ENCODE measurements at regions not wholly inside any gene's neighbourhood (a gene's known extent, or its start where the extent isn't known, plus 50 kb on each side); places are given as distances from the start of the nearest gene placed in this dataset.
"Not testable (repeated sequence)": the region's sequence is repeated elsewhere in the genome, so short reads cannot be mapped to it uniquely, and the experiment has no call there.

DNA sequence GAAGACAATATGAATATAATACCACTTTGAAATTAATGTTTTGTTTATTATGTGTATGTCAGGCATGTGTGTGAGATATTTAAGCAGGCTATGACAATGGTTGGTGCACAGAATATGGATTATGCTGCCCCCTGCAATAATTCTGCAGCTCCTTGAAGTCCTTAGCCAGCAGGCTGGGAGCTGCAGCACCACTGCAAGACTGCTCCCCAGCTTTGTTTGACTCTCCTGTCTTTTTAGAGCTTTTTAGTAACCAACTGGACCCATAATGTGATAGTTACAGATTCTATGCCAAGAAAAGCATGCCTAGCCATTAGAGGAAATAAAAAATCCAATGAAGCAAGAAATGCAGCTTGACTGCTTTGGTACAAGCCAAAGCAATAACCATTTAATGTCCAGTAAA is 535.1 kb downstream of the TMEM135 start:
- intact Hi-C loops (cut with DNase I, micrococcal nuclease), result no loop called here
- H3K36me3 ChIP-seq (ENCODE audit: low read depth), result no peaks in the 10 kb centered on the region
- DNase-seq (no peak), ATAC-seq (no peak)
- no peaks in the 10 kb centered on the region for H3K4me1 ChIP-seq (ENCODE audit: low read depth)
- no peak overlapping the region for H3K4me3 ChIP-seq
- H3K9me3 ChIP-seq, result no peaks in the 10 kb centered on the region
- TF ChIP-seq, protein P1, sequence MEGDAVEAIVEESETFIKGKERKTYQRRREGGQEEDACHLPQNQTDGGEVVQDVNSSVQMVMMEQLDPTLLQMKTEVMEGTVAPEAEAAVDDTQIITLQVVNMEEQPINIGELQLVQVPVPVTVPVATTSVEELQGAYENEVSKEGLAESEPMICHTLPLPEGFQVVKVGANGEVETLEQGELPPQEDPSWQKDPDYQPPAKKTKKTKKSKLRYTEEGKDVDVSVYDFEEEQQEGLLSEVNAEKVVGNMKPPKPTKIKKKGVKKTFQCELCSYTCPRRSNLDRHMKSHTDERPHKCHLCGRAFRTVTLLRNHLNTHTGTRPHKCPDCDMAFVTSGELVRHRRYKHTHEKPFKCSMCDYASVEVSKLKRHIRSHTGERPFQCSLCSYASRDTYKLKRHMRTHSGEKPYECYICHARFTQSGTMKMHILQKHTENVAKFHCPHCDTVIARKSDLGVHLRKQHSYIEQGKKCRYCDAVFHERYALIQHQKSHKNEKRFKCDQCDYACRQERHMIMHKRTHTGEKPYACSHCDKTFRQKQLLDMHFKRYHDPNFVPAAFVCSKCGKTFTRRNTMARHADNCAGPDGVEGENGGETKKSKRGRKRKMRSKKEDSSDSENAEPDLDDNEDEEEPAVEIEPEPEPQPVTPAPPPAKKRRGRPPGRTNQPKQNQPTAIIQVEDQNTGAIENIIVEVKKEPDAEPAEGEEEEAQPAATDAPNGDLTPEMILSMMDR (IDR thresholded peaks at IDR 0.05), result no peak

DNA sequence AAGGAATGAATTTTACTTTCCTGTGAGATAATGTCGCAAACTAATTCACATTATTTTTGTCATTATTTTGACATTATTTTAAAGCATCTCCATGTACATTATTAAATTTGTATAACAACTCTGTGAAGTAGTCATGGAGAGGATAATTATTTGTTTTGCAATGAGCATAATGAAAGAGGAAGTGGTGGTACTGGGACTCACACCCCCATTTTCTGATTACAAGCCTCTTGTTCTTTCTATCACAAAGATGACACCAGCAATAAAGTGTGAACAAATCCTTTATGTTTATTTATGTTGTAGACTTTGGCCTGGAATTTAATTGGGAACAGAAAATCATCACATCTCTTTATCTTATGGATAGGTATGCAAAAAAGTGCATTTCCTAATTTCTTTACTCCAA is 522.6 kb downstream of the TMEM135 start:
- ATAC-seq (no peak), DNase-seq (no peak)
- TF ChIP-seq, protein P1 (IDR thresholded peaks at IDR 0.05), result no peak
- H3K9me3 ChIP-seq, result no peaks in the 10 kb centered on the region
- no peaks in the 10 kb centered on the region for H3K36me3 ChIP-seq (ENCODE audit: low read depth)
- no peaks in the 10 kb centered on the region for H3K4me1 ChIP-seq (ENCODE audit: low read depth)
- intact Hi-C loops (cut with DNase I, micrococcal nuclease), result no loop called here
- H3K4me3 ChIP-seq, result no peak overlapping the region

DNA sequence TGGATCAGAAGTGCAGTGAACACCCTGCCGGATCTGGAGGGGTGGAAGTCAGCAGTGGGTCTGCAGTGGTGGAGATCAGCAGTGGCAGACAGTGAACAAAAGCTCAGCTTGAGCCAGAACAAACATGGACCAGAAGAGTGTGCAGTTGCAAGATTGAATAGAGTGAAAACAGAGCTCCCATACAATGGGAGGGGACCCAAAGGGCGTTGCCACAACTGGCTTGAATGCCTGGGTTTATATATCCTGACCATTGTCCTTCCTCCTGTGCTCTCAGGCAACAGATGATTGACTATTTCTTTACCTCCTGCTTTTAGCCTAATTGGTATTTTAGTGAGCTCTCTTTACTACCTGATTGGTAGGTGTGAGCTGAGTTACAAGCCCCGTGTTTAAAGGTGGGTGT is 522.1 kb downstream of the TMEM135 start:
- ATAC-seq; H3K4me1 ChIP-seq (ENCODE audit: low read depth); H3K36me3 ChIP-seq (ENCODE audit: low read depth); H3K9me3 ChIP-seq; H3K4me3 ChIP-seq; intact Hi-C loops (cut with DNase I, micrococcal nuclease): not testable (repeated sequence)
- DNase-seq, result peak in 1 of 3 donors; percentile 1

DNA sequence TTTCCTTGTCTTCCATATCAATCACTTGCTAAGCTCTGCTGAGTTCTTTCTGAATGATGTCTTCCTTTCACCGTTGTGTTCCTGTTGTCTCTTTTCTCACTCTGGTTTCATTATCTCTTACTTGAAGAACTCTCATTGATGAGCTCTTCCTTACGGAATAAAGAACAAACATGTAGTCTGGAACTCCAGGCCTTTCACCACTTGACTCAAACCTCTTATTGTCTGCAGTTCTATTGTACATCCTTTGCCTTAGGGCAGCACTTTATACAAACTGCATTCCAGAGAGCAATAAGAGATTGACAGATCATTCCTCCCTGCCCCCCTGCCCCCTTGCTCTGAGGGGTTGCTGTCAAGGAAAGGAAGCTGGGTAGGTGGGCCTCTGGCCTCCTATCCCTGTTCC is 517.4 kb downstream of the TMEM135 start:
- no peak for ATAC-seq
- intact Hi-C loops (cut with DNase I, micrococcal nuclease), result no loop called here
- TF ChIP-seq, protein P1 (IDR thresholded peaks at IDR 0.05), result no peak
- Histone ChIP-seq H3K4me3 (no peak overlapping the region), H3K4me1 (ENCODE audit: low read depth) (no peaks in the 10 kb centered on the region), H3K36me3 (ENCODE audit: low read depth) (no peaks in the 10 kb centered on the region), H3K9me3 (no peaks in the 10 kb centered on the region)
- no peak for DNase-seq

DNA sequence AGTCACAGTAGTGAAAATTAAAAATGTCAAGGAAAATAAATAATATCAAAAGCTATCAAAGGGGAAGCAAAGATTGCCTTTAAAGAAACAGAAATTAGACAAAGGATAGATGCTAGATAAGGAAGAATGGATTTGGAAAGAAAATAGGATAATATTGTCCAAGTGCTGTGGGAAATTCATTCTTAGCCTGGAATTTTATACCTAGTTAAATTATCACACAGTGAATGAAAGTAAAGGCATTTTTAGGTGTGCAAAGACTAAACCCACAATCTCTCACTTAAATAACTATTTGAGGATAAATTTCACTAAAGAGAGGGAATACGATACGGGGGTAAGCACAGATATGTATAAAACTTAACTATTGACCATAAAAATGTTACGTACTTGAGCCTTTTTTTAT is 511.1 kb downstream of the TMEM135 start:
- TF ChIP-seq, protein P1 (IDR thresholded peaks at IDR 0.05), result no peak
- Histone ChIP-seq H3K4me1 (ENCODE audit: low read depth) (no peaks in the 10 kb centered on the region), H3K36me3 (ENCODE audit: low read depth) (no peaks in the 10 kb centered on the region), H3K9me3 (peaks cover 10% of the 10 kb centered on the region), H3K4me3 (no peak overlapping the region)
- intact Hi-C loops (cut with DNase I, micrococcal nuclease), result no loop called here
- DNase-seq (no peak), ATAC-seq (no peak)

DNA sequence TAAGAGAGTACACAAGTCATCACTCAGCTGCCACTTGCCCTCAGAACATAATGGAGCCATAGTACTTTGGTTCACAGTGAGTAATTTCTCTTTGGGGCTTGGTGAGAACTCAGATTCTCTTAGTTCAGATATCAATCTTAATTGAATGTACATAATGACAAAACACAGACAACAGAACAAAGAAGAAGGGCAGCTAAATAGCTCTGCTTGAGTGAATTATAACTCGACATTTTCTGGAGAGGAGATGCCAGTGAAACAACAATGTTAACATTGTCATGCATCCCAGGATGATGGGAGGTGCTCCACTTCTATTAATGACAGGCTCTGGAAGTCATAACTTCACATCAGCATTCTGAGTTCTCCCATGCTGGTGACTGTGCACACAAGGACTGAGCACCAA is 508.1 kb downstream of the TMEM135 start:
- intact Hi-C loops (cut with DNase I, micrococcal nuclease), result no loop called here
- Histone ChIP-seq H3K36me3 (ENCODE audit: low read depth) (no peaks in the 10 kb centered on the region), H3K4me1 (ENCODE audit: low read depth) (no peaks in the 10 kb centered on the region), H3K4me3 (no peak overlapping the region), H3K9me3 (peaks cover 17% of the 10 kb centered on the region)
- ATAC-seq, result no peak
- DNase-seq, result no peak
- TF ChIP-seq, protein P1 (IDR thresholded peaks at IDR 0.05), result no peak
